ENCODE measurements at regions not wholly inside any gene's neighbourhood (a gene's known extent, or its start where the extent isn't known, plus 50 kb on each side); places are given as distances from the start of the nearest gene placed in this dataset.
"Not testable (repeated sequence)": the region's sequence is repeated elsewhere in the genome, so short reads cannot be mapped to it uniquely, and the experiment has no call there.

- POLR2A ChIA-PET: no interaction called here
- CTCF ChIA-PET: no interaction called here
- TF ChIP-seq CTCF (IDR thresholded peaks at IDR 0.05; ENCODE audit: insufficient read depth, low read length, missing control alignments): no peak
- no peak for DNase-seq (ENCODE audit: low read depth, low spot score)
- no peak overlapping the region for H3K4me3 ChIP-seq (ENCODE audit: low read depth, low read length)
Observed at GRCh38 chr11:14589421-14589820, 54.2 kb upstream of the PDE3B start.

DNA sequence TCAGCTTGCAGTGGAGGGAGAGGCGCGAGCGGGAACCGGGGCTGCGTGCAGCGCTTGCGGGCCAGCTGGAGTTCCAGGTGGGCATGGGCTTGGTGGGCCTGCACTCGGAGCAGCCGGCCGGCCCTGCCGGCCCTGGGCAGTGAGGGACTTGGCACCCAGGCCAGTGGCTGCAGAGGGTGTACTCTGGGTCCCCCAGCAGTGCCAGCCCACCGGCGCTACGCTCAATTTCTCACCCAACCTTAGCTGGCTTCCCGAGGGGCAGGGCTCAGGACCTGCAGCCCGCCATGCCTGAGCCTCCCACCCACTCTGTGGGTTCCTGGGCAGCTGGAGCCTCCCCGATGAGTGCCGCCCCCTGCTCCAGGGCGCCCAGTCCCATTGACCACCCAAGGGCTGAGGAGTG, 52.6 kb upstream of the PDE3B start:
- CTCF ChIA-PET; DNase-seq (ENCODE audit: low read depth, low spot score); H3K4me3 ChIP-seq (ENCODE audit: low read depth, low read length); POLR2A ChIA-PET: not testable (repeated sequence)

- CTCF ChIA-PET: no interaction called here
- no peak for DNase-seq (ENCODE audit: low read depth, low spot score)
- H3K4me3 ChIP-seq (ENCODE audit: low read depth, low read length): no peak overlapping the region
- no peak for TF ChIP-seq CTCF (IDR thresholded peaks at IDR 0.05; ENCODE audit: insufficient read depth, low read length, missing control alignments)
- POLR2A ChIA-PET: no interaction called here
Observed at GRCh38 chr11:14593671-14594070, 49.9 kb upstream of the PDE3B start.
